ENCODE measurements at regions not wholly inside any gene's neighbourhood (a gene's known extent, or its start where the extent isn't known, plus 50 kb on each side); places are given as distances from the start of the nearest gene placed in this dataset.

DNA sequence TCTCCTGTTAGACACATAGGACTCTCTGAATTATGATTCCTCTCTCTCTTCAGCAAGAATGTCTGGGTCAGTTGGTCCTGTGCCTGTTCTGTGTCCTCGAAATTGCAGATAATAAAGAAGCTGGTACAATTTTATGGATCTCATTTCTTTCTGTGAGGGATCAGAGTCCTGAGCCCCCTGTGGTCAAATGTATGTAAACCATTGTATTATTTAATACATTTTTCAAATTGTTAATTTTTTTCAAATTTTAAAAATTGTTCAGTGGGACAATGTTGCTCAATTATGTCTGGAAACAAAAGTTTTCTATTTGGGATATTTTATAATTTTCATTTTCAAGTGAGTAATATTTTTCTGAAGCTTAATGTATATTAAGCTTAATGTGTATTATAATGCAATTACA lies 513.5 kb downstream of the CCER1 start:
- no peak for DNase-seq (ENCODE audit: low read depth)
- TF ChIP-seq, protein P1, sequence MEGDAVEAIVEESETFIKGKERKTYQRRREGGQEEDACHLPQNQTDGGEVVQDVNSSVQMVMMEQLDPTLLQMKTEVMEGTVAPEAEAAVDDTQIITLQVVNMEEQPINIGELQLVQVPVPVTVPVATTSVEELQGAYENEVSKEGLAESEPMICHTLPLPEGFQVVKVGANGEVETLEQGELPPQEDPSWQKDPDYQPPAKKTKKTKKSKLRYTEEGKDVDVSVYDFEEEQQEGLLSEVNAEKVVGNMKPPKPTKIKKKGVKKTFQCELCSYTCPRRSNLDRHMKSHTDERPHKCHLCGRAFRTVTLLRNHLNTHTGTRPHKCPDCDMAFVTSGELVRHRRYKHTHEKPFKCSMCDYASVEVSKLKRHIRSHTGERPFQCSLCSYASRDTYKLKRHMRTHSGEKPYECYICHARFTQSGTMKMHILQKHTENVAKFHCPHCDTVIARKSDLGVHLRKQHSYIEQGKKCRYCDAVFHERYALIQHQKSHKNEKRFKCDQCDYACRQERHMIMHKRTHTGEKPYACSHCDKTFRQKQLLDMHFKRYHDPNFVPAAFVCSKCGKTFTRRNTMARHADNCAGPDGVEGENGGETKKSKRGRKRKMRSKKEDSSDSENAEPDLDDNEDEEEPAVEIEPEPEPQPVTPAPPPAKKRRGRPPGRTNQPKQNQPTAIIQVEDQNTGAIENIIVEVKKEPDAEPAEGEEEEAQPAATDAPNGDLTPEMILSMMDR (conservative IDR thresholded peaks at IDR 0.05; ENCODE audit: low read depth, low read length) = no peak
- no peak overlapping the region for H3K4me3 ChIP-seq (ENCODE audit: low read depth, low read length)

DNA sequence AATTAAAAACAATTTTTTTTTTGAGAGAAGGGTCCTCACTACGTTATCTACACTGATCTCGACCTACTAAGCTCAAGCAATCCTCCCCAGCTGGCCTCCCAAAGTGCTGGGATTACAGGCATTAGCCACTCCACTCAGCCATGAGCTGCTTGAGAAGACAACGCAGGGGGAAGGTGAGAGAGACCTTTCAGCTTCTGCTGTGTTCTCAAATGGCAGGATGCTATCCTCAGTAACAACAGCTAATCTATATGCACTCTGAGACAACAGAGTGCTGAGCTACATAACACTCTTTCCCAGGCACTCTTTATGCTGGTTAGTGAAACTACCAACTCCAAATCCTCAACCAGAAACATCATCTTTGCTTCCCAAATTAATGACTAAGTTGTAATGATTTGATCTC lies 526.1 kb downstream of the CCER1 start:
- no peak for DNase-seq (ENCODE audit: low read depth)
- no peak overlapping the region for H3K4me3 ChIP-seq (ENCODE audit: low read depth, low read length)
- TF ChIP-seq, protein P1 (conservative IDR thresholded peaks at IDR 0.05; ENCODE audit: low read depth, low read length) = no peak

DNA sequence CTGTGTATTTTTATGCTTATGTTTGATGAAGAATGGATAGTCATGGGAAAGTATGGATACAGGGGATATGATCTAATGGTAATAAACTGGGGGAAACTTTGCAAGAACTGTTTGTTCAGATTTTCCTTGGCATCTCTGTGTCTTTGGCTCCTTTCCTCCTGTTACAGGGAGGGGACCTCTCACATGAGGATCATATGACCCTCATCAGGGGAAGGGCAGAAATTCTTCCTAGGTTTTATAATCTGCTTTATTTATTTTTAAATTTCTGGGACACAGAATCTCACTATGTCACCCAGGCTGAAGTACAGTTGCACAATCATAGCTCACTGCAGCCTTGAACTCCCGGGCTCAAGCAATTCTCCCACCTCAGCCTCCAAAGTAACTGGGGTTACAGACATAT lies 526.5 kb downstream of the CCER1 start:
- TF ChIP-seq, protein P1 (conservative IDR thresholded peaks at IDR 0.05; ENCODE audit: low read depth, low read length) = no peak
- H3K4me3 ChIP-seq (ENCODE audit: low read depth, low read length) = no peak overlapping the region
- DNase-seq (ENCODE audit: low read depth) = no peak

DNA sequence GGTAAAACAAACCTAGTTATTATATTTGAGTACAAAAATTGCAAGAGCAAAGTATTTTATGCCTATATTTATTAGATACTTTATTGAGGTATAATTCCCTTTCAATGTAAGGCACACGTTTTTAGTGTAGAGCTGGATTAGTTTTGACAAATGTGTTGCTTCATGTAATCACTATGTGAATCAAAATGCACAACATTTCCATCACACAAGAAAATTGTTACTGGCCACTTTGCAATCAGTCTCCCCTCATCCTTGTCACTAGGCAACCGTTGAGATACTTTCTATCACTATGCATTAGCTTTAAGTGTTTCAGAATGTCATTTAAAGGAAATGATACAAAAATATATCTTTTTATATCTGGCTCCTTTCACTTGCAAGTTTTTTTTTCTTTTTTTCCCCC lies 531.0 kb downstream of the CCER1 start:
- H3K4me3 ChIP-seq (ENCODE audit: low read depth, low read length) = no peak overlapping the region
- DNase-seq (ENCODE audit: low read depth) = no peak
- TF ChIP-seq, protein P1 (conservative IDR thresholded peaks at IDR 0.05; ENCODE audit: low read depth, low read length) = no peak

DNA sequence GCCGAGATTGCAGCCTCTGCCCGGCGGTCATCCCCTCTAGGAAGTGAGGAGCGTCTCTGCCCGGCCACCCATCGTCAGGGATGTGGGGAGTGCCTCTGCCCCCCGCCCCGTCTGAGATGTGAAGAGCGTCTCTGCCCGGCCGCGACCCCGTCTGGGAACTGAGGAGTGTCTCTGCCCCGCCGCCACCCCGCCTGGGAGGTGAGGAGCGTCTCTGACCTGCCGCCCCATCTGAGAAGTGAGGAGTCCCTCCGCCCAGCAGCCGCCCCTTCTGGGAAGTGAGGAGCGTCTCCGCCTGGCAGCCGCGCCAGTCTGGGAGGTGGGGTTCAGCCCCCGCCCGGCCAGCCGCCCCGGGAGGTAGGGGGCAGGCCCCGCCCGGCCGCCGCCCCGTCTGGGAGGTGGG lies 544.0 kb downstream of the CCER1 start:
- TF ChIP-seq, protein P1 (conservative IDR thresholded peaks at IDR 0.05; ENCODE audit: low read depth, low read length) = no peak
- DNase-seq (ENCODE audit: low read depth) = no peak

DNA sequence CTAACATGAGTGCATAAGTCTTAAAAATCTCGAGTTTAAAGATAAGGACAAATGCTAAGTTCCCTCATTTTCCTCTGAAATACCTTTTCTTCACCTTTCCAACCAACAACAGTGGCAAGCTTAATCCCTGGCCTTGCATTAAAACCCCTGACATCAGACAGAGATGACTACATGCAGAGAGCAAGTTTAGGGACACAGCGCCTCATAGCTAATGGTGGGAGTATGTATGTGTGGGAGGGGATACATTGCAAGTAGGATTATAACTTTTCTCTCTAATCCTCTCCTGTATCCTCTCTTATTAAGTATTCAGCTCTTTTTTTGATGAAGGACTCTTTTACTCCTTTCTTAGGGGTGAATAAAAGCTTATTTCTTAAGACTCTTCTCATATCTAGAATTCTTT lies 547.1 kb downstream of the CCER1 start:
- no peak overlapping the region for H3K4me3 ChIP-seq (ENCODE audit: low read depth, low read length)
- TF ChIP-seq, protein P1 (conservative IDR thresholded peaks at IDR 0.05; ENCODE audit: low read depth, low read length) = no peak
- DNase-seq (ENCODE audit: low read depth) = no peak

More for the DNA sequence above, 544.0 kb downstream of the CCER1 start:
- no peak overlapping the region for H3K4me3 ChIP-seq (ENCODE audit: low read depth, low read length)

DNA sequence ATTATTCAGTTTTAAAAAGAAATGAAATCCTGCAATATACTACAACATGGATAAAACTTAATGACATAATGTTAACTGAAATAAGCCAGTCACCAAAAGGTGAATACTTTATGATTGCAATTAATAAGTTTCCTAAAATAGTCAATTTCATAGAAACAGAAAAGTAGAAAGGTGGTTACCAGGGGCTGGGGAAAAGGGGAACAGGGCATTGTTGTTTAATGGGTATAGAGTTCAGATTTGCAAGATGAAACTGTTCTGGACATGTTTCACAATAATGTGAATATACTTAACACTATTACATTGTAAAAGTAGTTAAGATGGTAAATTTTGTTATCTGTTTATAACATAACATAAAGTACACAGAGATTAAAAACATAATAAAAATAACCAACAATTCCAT lies 550.9 kb downstream of the CCER1 start:
- TF ChIP-seq, protein P1 (conservative IDR thresholded peaks at IDR 0.05; ENCODE audit: low read depth, low read length) = no peak
- no peak overlapping the region for H3K4me3 ChIP-seq (ENCODE audit: low read depth, low read length)
- no peak for DNase-seq (ENCODE audit: low read depth)

All from epithelial cell of proximal tubule (primary cell).